Uterus (tissue), 2 donors: ENCODE measurements at regions not wholly inside any gene's neighbourhood (a gene's known extent, or its start where the extent isn't known, plus 50 kb on each side); places are given as distances from the start of the nearest gene placed in this dataset.

Experiments
- CTCF ChIP-seq, 4 experiments: fragments of 200-600 bp in 2 of 4; fragments of 450-650 bp in 2 of 4; sonication (generic) in 2 of 4; IDR thresholded peaks; one replicate each; pipeline ENCODE4 v1.5.1; 2016 to 2019; ENCODE audit warnings: antibody characterized with exemption in 4 of 4, mild to moderate bottlenecking in 2 of 4, moderate library complexity in 1 of 4
- POLR2A ChIP-seq, 2 donors: fragments of 450-650 bp; IDR thresholded peaks; one replicate each; pipeline ENCODE4 v1.6.1; 2016; ENCODE audit warnings: antibody characterized with exemption in 2 of 2, mild to moderate bottlenecking in 1 of 2, moderate library complexity in 1 of 2

- TF ChIP-seq CTCF (IDR thresholded peaks at IDR 0.05) (no peak), POLR2A (IDR thresholded peaks at IDR 0.05) (no peak)
Measured at GRCh38 chr7:25982684-25983083, 169.3 kb upstream of the NFE2L3 start.
